ENCODE measurements at regions not wholly inside any gene's neighbourhood (a gene's known extent, or its start where the extent isn't known, plus 50 kb on each side); places are given as distances from the start of the nearest gene placed in this dataset.
"Not testable (repeated sequence)": the region's sequence is repeated elsewhere in the genome, so short reads cannot be mapped to it uniquely, and the experiment has no call there.

DNA sequence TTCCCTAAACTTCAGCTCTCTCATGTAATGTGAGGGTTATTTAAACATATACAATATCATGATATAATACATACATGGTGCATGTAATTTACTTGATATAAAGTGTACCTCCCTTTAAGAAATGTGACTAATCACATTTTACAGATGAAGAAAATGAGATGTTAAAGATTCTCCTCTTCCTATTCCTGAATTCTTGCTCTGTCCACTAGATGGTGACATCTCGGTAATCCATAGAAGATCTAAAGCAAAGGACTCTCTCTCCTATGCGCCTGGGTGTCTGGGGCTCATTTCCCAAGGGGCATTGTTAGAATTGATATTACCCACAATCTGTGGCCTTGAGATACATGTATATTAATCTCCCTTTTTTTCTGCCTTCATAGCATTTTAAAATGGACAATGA, 804.9 kb downstream of the RAB28 start:
- peak in 1 of 4 experiments; percentile 1 for DNase-seq

DNA sequence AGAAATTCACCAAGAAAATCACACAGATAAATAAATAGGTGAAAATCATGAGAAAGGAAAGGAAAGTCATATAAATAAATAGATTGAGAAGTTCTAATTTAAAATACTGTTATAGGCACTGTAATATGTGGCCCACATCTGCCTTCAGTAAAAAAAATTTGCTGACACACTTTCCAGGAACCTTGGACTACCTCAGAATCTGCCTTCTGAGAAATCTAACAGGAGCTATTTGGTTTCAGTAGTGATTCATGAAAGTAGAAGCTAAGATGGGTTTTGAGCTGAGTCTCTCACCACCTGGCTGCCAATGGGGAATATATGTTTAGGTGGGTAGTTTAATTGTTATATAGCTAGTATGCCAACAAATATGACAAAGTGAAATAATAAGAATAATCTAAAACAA, 810.0 kb downstream of the RAB28 start:
- DNase-seq: no peak

DNA sequence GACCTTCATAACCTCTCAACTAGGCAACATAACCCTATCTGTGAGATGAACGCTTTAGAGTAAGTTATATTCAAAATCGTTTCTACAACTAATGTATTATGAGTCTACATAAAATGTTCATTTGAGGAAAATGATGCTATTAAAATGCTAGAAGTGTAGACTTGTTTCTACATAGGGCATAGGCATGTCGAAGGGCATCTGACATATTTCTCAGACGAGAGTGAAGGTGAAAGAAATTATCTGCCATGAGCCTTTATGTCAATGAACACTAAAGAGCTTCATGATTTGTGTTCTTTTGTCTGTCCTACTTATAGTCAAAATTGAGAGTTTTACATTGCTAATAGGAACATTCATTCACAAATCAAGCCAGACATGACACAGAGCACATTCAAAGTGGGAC, 811.8 kb downstream of the RAB28 start:
- DNase-seq: no peak

DNA sequence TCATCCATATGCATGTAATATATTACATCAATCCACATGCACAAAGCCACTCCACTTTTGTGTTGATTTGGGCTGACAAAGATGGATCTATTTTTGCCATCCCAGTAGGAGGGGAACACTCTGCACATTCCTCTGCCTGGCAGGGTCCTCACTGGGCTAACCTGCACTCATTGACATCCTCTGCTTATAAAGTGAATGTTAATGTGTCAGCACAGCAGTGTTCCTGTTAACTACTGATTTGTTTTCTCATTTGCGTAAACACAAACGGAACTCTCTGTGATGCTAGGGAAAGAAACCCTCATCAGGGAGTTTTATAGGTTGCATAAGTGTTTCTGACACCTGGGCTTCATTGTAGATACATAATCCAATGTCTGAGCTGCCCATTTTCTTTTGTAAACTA, 826.0 kb downstream of the RAB28 start:
- no peak for DNase-seq

DNA sequence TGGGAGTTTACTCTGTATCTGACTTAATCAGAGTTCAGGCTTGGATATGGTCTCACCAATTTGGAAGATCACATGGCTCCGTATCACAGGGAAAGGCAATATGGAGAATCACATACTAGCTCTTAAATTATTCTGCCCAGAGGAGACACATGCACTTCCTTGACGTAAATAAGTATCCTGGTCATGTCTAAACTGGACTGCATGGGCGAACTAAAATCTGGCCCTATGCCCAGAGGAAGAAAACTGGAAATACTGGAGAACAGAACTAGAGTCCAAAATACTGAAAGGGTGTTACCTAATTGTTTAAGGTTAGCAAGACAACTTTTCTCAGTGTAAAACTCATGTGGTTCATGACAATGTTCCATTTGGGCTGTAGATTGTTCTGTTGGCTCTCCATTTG, 832.3 kb downstream of the RAB28 start:
- DNase-seq: no peak

DNA sequence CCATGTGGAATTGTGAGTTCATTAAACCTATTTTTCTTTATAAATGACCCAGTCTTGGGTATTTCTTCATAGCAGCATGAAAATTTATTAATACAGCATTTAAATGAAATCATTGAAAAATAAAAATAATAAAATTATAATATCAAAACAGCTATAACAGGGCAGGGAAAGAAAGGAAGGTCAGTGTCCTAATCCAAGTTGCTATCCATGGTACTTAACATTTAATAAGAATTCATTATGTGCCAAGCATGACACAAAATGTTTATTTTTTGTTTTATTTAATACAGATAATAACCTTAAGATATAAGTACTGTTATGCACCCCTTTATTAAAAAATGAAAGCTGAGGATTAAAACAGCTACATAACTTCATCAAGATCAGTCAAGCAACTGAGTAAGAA, 838.4 kb downstream of the RAB28 start:
- DNase-seq: no peak

DNA sequence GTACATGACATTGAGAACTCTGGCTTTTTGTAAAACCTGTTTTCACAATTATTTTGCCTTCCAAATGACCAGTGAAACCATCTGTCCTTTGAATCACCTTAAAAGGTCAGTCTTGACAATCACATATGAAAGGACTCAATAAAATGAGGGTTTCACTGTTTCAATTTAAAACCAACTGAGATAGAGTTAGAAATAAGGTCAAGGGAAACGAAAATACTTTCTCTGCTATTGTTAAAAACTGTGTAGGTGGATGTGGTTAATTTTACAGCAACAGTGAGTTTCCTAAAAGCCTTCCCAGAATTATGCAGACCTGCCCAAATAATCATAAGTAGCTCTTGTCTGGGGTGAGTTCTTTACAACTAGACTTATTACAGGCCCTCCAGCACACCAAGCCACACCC, 839.9 kb downstream of the RAB28 start:
- no peak for DNase-seq

DNA sequence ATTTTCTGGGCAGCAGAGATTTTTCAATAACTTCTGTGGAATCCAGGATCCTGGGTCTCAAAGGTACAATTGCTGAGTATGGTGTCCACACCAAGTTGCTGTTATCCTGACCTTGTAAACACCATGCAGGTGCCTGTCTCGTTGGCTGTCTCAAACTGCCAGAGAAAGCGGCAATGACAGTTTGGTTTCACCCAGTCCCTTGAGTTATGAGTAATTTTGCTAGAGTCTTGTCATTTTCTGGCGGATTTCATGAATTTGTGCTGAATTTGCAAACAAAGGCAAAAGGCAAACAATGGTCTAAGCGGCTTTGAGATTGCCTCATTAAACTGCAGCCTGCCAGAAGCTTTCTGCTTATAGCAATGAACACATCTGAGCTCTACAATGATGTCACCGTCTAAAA, 847.9 kb downstream of the RAB28 start:
- DNase-seq: no peak

DNA sequence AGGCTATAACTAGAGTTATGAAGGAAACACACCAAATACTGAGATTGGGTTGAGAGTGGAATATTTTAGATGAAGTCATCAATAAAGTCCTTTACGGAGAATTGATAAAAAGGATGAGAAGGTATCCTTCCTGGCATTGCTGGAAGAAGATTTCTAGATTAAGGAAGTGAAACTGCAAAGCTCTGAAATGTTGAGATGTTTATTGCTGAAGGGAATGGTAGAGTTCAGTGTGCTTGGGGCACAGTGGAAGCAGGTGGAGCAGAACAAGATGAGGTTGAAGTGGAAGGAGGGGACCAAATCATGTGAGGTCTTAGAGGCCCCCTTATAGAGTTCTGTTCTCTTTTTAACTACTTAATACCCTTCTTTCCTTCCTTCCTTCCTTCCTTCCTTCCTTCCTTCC, 848.5 kb downstream of the RAB28 start:
- peak in 1 of 4 experiments; percentile 7 for DNase-seq

DNA sequence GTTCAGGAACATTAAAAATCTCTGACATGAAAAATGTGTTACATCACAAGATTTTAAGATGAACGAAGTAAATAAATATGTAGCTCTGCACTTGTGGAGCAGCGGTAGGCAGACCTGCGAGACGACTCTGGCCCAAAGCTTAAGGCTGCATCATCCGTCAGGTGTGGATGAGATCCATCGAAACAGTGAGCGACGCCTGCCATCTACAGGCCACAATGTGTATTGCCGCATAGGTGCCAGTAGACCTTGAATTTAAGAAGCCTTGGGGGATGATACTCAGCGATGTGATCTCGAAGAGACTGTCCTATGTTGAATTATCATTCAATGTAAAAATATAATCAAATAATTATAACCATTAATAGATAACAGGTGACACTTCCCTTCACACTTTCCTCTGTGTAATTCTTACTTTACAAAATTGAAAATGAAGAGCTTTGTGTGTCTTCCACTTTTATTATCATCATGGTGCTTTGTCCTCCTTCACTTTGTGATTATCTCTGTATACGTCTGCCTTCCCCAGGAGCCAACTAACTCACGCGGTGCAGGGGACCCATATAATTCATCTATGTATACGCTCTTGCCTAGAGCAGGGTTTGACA, 851.0 kb downstream of the RAB28 start:
- DNase-seq: peak; percentile 62 to 82 (median 72)

DNA sequence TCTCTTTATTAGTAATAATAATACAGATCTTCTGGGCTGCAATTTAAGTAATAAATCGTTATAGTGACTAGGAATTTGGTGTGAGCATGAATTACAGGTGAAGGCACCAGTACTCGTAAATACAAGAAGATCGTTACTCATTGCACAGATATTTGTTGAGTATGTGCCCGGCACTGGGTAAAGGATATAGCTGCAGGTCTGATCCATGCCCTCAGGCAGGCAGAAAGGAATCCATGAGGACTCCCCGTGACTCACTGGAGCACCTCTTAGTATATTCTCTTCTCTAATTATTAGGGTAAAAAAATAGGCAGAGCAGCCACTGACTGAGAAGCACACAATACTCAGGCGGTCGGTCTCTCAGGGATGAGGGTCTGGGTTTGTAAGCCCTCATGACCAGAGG, 868.3 kb downstream of the RAB28 start:
- no peak for DNase-seq

DNA sequence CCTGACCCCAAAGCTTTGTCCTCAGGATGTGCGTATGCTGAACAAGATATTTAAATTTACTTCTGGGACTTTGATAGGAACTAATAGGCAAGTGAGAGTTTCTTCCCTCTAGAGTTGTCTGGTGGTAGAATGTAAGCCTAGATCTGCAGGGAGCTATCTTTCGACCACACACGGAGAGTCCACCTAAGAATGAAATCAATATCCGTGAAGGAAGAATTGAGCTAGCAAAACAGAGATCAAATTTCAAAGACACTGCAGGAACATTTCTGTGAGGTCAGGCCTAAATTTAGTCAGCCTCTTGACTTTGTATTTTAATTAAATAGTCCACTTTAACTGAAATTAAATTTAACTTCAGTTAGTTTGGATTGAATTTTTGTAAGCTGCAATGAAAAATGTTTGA, 871.3 kb downstream of the RAB28 start:
- no peak for DNase-seq

DNA sequence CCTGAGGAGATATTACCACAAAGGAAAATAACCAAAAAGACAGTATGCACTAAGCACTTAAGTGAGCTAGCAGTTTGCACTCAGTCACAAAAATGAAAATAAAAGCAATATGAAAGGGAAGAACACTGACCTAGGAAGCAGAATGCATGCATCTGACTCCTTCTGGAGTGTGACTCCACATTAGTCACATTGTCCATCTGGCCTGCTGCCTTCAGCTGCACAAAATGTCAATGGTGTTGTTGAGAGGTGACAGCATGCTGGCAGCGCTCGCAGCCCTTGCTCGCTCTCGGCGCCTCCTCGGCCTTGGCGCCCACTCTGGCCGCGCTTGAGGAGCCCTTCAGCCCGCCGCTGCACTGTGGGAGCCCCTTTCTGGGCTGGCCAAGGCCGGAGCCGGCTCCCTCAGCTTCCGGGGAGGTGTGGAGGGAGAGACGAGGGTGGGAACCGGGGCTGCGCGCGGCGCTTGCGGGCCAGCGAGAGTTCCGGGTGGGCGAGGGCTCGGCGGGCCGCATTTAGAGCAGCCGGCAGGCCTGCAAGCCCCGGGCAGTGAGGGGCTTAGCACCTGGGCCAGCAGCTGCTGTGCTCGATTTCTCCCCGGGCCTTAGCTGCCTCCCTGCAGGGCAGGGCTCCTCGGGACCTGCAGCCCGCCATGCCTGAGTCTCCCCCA, 874.8 kb downstream of the RAB28 start:
- DNase-seq: not testable (repeated sequence)

DNA sequence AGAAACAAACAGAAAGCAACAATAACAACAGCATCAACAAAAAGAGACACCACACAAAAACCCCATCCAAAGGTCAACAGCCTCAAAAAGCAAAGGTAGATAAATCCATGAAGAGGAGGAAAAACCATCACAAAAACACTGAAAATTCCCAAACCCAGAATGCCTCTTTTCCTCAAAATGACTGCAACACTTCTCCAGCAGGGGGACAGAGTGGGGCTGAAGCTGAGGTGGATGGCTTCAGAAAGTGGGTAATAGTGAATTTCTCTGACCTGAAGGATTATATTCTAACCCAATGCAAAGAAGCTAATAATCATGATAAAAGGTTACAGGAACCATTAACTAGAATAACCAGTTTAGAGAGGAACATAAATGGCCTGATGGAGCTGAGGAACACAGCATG, 888.2 kb downstream of the RAB28 start:
- no peak for DNase-seq

DNA sequence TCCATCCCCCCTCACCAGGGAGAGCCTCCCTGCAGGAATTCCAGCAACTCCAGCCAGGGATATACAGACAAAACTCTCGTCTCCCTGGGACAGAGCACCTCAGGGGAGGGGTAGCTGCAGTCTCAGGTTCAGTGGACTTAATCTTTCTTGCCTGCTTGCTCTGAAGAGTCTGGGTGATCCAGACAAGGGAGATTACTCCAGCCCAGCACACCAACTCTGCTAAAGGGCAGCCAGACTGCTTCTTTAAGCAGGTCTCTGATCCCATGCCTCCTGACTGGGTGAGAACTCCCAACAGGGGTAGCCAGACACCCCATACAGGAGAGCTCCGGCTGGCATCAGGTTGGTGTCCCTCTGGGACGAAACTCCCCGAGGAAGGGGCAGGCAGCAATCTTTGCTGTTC, 888.7 kb downstream of the RAB28 start:
- no peak for DNase-seq

DNA sequence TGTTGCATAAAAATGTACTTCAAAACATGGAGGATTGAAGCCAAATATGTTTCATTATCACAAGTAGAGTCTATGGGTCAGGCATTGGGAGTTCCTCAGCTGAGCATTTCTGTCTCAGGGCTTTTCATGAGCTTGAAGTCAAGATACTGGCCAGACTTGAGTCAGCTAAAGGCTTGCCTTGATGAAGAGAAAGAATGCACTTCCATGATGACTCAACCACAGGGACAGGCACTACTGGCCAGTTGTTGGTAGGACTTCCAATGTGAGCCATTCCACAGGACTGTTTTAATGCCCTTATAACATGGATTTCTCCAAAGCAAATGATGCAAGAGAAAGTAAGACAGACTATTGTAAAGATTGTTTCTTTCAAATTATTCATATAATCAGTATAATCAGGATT, 895.6 kb downstream of the RAB28 start:
- no peak for DNase-seq

DNA sequence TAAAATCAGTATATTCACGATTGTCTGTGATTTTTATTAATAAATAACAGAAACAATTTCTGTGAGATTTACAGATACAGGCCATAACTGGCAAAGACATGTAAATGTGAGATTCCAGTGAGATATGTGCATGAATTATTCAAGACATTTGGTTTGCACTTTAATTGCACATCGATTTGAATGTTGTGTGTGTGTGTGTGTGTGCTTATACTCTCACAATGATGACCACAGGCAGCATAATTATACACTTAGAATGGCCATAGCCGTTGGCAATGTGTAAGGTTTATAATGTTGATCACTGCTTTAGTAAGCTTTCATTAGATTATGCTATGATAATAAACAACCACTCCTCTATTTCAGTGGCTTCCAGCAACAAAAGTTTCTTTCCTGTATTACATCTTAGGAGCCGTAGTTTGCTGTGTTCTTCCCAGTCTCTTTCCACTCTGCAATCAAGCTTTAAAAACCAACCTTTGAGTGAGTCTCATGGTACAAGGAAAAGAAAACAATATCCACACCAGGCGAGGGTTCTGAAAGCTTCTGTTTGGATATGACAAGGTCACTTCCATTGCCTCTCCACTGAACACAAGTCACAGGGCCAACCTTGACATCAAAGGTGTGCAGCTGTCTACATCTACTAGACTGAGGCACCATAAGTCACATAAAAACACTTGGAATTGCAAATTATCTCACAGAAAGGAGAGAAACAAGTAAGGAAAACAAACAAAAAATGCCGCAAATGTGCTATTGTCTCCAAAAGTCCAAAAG, 897.7 kb downstream of the RAB28 start:
- DNase-seq: no peak

DNA sequence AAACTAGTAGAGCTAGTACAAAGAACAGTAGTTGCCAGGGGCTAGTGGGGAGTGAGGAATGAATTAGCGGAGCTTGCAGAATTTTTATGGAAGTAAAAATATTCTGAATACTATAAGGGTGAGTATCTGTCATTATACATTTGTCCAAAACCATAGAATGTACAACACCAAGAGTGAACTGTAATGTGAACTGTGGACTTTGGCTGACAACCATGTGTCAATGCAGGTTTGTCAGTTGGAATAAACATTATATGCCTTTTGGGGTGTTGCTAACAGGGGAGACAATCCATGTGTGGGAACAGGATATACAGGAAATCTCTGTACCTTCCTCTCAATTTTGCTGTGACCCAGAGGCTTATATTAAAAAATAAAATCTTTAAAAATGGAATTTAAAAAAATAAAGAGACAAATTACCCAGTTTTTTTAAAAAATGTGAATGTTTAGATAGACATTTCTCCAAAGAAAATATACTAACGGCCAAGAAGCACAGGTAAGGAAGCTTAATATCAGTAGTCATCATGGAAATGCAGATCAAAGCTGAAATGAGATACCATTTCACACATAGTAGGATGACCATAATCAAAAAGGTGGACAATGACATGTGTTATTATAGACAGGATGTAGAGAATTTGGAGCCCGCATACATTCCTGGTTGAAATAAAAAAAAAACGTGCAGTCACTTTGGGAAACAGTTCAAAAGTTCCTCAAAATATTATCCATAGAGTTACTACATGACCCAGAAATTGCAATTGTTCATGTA, 899.8 kb downstream of the RAB28 start:
- DNase-seq: no peak

DNA sequence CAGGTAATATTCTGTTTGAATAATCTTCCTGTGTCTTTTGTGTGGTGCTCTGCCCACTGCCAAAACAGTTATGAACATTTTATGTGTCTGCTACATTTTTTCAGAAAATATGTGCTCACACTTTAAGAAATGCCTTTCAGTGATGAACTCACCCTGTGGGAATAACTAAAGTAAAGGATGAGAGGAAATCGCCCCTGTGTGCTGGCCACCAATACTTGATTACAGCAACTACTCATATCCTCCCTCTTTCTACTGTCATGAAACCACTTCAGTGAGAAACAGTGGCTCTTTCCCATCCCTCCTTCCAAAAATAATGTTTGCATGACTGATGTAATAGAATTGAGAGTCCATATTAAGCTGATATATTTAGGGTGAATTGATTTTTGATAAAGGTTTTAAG, 900.9 kb downstream of the RAB28 start:
- no peak for DNase-seq

DNA sequence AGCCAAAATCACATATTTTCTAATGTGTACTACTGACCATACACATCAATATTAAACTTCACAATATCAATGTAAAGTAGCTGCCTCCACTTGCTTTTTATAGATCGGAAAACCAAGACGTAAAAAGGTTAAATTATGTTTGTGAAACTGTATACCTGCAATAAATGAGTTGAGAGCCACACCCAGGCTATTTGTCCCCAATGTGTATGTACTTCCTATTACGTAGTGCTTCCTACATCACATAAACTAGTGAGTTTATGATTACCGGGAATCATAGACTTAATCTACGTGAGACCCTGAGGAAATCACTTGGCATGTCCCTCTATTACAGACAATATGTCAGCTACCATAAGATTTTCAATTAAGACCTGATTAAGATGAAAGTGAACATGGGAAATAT, 903.4 kb downstream of the RAB28 start:
- DNase-seq: no peak

DNA sequence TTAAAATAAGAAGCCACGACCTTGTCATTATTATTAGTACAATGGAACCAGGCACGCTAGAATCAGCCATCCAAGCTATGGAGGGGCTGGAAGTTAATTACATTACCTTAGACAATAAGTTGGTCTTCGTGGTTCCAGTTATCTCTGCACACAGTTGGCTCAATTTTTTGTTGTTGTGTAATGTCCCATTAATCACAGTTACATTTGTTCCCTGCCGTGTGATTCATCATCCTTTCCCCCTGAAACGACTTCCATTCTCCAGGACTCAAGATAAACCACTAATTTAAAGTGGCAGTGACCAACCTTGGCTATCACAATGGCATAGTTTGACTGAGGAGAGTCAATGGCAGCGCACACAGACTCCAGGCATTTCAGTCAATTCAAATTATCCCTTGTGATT, 905.0 kb downstream of the RAB28 start:
- DNase-seq: no peak

DNA sequence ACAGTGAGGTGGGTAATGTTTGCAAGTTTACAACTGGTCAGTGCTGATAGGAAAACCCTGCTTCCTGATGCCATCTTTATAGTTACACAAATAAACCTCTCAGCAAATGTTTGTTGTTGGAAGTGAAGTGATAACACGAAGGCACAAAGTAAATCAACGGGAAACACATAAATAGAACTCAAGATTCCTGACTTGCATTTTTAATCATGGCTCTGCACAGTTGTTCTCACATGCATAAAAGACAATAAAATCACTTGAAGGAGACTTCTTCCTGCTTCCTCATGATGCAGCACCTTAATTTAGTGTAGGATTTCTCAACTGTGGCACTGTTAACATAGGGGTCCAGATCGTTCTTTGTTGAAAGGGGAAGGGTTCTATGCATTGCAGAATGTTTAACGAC, 907.7 kb downstream of the RAB28 start:
- no peak for DNase-seq

DNA sequence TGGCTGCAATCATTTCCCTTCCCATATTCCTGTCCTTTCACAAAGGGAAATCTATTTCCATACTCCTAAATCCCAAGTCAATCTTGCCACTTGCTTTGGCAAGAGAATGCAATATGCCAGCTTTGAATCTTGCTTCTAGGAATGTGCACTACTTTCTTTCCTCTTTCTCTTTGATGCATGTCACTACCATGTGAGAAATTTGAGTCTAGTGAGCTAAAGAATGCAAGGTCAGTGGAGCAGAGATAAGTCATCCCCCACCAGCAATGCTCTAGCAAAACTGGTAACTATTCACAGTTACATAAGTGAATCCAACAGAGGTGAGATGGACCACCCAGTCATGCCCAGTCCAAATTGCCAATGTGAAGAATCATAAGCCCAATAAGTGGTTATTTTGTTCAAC, 910.4 kb downstream of the RAB28 start:
- no peak for DNase-seq

Data from suppressor macrophage (primary cell).